GM06990 (cell line): ENCODE measurements at regions not wholly inside any gene's neighbourhood (a gene's known extent, or its start where the extent isn't known, plus 50 kb on each side); places are given as distances from the start of the nearest gene placed in this dataset.
"Not testable (repeated sequence)": the region's sequence is repeated elsewhere in the genome, so short reads cannot be mapped to it uniquely, and the experiment has no call there.

Source experiments
- DNase-seq: peaks from one replicate; pipeline ENCODE4 v3.0.0-alpha.2; 2011; ENCODE audit not compliant: insufficient read length; ENCODE audit errors: extremely low read depth
- H3K27me3 ChIP-seq: replicated peaks from 2 replicates; pipeline ENCODE4 v1.6.0; 2011; ENCODE audit warnings: low read length; ENCODE audit not compliant: control insufficient read depth, insufficient read depth
- H3K36me3 ChIP-seq: 2 replicates; pipeline ENCODE4 v1.5.1; 2011; ENCODE audit warnings: low read length; ENCODE audit not compliant: control insufficient read depth, insufficient read depth
- H3K4me3 ChIP-seq: replicated peaks from 2 replicates; pipeline ENCODE4 v1.5.1; 2011; ENCODE audit warnings: low read depth, mild to moderate bottlenecking, control low read depth, low read length
- TF ChIP-seq, protein P1 (sequence below): IDR thresholded peaks from 2 replicates; pipeline ENCODE4 v1.5.1; 2011; ENCODE audit warnings: low read length, control low read depth, mild to moderate bottlenecking, inconsistent platforms; ENCODE audit not compliant: insufficient read depth, poor library complexity, severe bottlenecking

GRCh38 chr16:65235339-65236177 is 113.7 kb upstream of the CDH11 start:
- Histone ChIP-seq H3K27me3 (no peaks in the 10 kb centered on the region), H3K4me3 (no peak overlapping the region), H3K36me3 (no peaks in the 10 kb centered on the region)
- no peak for DNase-seq
- TF ChIP-seq, protein P1, sequence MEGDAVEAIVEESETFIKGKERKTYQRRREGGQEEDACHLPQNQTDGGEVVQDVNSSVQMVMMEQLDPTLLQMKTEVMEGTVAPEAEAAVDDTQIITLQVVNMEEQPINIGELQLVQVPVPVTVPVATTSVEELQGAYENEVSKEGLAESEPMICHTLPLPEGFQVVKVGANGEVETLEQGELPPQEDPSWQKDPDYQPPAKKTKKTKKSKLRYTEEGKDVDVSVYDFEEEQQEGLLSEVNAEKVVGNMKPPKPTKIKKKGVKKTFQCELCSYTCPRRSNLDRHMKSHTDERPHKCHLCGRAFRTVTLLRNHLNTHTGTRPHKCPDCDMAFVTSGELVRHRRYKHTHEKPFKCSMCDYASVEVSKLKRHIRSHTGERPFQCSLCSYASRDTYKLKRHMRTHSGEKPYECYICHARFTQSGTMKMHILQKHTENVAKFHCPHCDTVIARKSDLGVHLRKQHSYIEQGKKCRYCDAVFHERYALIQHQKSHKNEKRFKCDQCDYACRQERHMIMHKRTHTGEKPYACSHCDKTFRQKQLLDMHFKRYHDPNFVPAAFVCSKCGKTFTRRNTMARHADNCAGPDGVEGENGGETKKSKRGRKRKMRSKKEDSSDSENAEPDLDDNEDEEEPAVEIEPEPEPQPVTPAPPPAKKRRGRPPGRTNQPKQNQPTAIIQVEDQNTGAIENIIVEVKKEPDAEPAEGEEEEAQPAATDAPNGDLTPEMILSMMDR: no peak

DNA sequence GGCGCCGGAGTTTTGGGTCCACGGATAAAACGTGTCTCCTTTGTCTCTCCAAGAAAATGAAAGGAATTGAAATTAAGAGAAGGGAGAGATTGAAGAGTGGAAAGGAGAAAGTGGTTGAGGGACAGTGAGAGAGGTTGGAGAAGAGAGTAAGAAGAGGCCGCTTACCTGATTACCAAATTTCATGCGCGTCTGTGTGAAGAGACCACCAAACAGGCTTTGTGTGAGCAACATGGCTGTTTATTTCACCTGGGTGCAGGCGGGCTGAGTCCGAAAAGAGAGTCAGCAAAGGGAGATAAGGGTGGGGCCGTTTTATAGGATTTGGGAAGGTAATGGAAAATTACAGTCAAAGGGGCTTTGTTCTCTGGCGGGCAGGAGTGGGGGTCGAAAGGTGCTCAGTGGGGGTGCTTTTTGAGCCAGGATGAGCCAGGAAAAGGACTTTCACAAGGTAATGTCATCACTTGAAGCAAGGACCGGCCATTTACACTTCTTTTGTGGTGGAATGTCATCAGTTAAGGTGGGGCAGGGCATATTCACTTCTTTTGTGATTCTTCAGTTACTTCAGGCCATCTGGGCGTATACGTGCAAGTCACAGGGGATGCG is 113.0 kb upstream of the CDH11 start:
- H3K36me3 ChIP-seq, H3K4me3 ChIP-seq, H3K27me3 ChIP-seq, DNase-seq: not testable (repeated sequence)

- Histone ChIP-seq H3K4me3 (no peak overlapping the region), H3K36me3 (no peaks in the 10 kb centered on the region), H3K27me3 (no peaks in the 10 kb centered on the region)
- TF ChIP-seq, protein P1: no peak
- no peak for DNase-seq
Measured at GRCh38 chr16:65229191-65229662, 107.4 kb upstream of the CDH11 start.

- Histone ChIP-seq H3K4me3 (no peak overlapping the region), H3K36me3 (no peaks in the 10 kb centered on the region), H3K27me3 (no peaks in the 10 kb centered on the region)
- TF ChIP-seq, protein P1: no peak
- no peak for DNase-seq
Measured at GRCh38 chr16:65227150-65227835, 105.4 kb upstream of the CDH11 start.

DNA sequence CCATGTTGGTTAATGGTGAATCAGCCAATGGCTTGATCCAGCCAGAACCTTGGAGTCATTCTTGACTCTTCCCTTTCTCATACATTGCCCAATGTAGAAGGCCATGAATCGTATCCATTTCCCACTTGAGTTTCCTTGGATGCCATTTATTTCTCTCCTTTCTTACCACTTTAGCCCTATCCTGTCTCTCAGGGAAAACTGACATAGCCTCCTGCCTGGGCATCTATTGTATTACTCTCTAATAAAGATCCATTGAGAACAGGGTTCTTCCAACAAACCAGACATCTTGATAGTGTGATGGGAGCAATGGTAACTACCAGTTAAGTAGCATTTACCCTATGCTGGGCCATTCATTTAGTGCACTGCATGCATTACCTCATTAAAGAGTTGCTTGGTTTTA is 104.2 kb upstream of the CDH11 start:
- H3K36me3 ChIP-seq: no peaks in the 10 kb centered on the region
- H3K27me3 ChIP-seq: no peaks in the 10 kb centered on the region
- H3K4me3 ChIP-seq: no peak overlapping the region
- TF ChIP-seq, protein P1: no peak
- DNase-seq: no peak

DNA sequence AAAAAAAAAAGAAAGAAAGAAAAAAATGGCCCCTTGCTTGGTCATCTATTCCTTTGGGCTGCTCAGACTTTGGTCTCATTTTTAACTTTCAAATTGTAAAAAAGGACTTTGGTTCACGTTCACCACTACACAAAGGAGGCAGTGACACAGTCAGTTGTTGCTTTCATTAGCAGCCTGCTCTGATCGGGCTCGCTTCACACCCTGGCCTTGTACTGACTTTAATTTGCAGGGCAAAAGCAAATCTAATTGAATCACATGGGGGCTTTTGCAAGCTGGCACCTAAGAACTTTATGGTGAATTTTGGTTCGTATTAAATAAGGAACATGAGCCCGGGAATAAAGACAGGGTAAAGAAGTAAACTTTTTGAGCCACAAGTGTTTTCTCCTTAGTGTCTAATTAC is 103.6 kb upstream of the CDH11 start:
- no peaks in the 10 kb centered on the region for H3K36me3 ChIP-seq

More for the DNA sequence above, 103.6 kb upstream of the CDH11 start:
- TF ChIP-seq, protein P1: no peak
- Histone ChIP-seq H3K27me3 (no peaks in the 10 kb centered on the region), H3K4me3 (no peak overlapping the region)
- no peak for DNase-seq
